Hypothalamus (tissue), 51 donors: ENCODE measurements at regions not wholly inside any gene's neighbourhood (a gene's known extent, or its start where the extent isn't known, plus 50 kb on each side); places are given as distances from the start of the nearest gene placed in this dataset.

Source experiments
- DNase-seq, 51 donors: peaks; one replicate each; lab custom pipeline; 2025; lab: John Stamatoyannopoulos, UW

DNA sequence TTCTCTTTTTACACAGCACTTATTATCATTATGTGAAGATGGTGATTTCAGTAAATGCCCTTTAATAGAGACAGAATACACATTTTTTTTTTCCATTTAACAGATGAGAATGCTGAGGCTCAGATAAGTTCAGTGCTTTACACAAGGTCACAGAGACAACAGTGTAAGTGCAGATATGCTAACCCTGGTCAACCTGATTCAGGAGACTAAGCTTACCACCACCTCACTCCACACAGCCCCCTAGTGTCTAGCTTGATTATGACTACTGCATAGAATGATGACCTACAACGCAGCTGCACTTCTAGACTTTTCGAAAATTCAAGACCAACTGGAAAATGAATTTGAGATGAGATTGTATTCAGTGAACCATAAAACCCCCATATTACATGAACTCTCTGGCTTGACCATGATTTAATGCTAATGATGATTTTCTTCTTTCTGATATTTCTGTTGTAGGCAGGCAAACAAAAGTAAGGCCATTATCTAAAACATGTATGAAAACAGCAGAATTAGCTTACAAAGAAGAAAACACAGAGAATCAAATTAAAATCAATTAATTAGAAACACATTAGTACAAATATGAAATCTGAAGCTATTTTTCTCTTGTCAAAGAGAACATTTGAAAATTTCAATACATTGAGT, 212.1 kb upstream of the PHACTR1 start:
- no peak for DNase-seq

DNA sequence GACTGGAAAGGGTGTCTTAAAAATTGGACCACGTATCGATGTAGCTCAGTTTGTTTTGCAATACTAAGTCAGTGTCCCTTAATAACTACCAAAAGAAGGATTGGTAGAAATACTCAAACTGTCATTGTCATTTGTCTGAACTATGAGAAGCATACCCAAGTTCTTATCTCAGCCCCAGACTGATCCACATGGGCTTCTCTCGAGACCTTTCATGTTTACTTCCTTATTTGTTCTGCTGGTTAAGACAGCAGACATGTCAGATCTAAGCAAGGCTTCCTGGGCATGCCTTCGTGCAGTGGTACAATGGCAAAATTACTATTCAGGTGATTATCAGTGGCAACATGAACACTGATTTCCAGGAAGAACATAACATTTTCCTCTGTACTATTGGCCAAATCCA, 211.1 kb upstream of the PHACTR1 start:
- DNase-seq = no peak

DNA sequence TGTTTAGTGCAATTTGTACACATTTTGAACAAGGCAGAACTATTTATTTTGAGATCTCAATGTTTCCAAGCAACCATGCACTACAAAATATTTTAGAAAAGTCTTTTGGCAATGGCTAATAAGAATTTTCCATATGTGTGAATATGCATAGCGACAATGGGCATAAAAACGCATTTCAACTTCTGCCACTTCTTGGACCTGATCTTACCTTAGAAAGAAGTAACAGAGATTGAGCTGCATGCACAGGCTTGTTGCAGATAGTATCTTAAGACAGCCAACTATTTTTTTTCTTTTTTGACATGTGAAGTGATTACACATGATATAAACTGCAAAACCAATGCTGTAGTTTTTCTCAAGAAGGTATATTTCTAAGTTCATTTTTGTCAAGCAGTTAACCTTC, 210.4 kb upstream of the PHACTR1 start:
- DNase-seq = no peak

DNA sequence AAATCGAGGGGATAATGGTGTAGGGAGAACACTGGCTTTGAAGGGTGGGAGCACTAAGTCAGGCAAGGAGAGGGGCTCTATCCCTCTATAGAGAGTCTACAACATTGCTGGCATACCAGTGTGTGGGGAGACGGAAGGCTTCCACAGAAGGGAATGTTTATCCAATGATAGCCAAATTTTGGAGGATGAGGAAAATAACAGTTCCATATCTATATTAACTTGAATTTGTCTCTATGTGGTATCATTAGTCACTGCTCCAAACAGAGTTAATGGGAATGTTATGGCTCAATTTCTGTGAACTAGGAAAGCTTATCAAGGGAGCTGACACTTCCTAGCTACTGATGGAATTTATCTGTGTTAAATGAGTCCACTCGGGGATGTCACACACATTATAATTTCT, 208.9 kb upstream of the PHACTR1 start:
- no peak for DNase-seq

DNA sequence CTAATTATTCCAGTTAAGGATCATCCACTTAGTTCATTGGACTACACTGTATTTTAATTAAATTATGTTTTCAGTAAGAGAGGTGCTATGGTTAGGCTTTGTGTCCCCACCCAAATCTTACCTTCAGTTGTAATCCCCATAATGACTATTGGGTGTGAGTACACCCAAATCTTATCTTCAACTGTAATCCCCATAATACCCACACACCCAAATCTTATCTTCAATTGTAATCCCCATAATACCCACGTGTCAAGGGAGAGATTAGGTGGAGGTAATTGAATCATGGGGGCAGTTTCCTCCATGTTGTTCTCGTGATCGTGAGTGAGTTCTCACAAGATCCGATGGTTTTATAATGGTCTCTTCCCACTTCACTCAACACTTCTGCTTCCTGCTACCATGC, 208.0 kb upstream of the PHACTR1 start:
- DNase-seq = no peak

DNA sequence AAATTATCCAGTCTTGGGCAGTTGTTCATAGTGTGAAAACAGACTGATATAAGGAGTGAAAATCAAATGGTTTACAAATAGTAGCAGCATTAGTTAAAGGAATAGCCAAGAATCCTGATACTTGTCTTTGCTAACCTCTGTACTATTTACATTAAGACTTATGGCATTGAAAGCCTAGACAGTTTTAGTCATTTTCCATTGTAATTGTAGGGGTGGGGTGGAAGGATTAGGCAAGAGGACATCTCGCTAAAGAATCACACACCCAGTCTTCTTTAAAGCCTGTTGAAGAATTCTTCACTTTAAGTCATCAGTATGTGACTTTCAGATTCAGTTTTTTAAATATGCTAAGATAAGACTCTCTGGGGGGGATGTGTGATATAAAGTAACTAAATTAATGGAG, 207.5 kb upstream of the PHACTR1 start:
- DNase-seq = no peak

DNA sequence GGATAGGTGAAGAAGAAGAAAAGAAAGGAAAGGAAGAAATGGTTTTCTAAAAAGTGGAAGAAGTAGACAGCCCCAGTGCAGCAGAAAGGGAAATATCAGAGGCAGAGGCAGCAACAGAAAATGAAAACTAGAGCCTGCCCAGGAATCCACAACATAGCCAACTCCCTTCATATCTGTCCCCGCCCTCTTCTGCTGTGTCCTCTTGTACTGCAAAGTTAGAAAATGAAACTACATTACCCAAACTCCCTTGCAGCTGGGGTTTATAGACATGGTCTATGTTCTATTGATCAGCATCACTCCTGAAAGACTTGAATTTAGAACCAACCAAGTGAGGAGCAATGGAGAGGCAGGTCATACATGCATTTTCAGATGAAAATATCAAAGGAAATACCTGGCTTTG, 200.5 kb upstream of the PHACTR1 start:
- no peak for DNase-seq

DNA sequence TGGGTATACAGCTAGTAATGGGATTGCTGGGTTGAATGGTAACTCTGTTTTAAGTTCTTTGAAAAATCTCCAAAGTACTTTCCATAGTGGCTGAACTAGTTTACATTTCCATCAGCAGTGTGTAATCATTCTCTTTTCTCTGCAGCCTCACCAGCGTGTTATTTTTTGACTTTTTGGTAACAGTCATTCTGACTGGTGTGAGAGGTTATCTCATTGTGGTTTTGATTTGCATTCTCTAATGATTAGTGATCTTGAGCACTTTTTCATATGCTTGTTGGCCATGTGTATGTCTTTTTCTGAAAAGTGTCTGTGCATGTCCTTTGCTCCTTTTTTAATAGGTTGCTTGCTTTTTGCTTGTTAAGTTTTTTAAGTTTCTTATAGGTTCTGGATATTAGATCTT, 194.2 kb upstream of the PHACTR1 start:
- no peak for DNase-seq

DNA sequence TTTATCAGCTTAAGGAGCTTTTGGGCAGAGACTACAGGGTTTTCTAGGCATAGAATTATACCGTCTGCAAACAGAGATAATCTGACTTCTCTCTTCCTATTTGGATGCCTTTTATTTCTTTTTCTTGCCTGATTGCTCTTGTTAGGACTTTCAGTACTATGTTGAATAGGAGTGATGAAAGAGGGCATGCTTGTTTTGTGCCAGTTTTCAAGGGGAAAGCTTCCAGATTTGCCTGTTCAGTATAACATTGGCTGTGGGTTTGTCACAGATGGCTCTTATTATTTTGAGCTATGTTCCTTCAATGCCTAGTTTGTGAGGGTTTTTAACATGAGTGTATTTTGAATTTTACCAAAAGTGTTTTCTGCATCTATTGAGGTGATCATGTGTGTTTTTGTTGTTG, 192.8 kb upstream of the PHACTR1 start:
- DNase-seq = no peak

DNA sequence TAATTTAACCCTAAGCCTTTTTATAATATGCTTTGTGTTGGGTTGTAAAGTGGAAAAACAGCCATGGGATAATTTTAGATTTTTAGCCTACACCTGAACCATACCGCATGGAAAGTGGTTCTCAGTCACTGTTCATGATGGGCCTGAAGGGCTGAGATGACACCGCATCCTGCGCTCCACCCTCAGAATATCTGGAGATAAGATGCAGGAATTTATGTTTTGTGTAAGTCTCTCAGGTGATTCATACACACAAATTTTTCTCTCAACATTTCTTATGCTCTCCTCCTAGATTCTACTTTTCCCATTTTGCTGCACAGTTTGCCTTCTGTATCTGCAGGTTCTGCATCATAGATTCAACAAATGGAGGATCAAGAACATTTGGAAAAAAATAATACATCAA, 191.3 kb upstream of the PHACTR1 start:
- DNase-seq = no peak

DNA sequence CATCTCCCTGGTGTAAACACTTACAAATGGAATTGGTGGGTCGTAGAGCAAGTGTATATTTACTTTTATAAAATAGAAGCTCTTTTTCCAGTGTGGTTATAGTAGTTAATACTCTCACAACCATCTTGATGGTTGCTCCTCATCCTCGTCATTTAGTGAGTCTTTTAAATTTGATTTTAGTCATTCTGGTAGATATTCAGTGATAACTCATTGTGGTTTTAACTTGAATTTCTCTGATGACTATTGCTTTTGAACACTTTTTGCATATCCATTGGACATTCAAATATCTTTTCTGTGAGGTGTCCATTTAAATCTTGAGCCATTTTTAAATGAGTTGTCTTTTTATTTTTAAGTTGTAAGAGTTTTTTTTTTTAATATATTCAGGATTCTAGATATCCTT, 189.2 kb upstream of the PHACTR1 start:
- DNase-seq = no peak

DNA sequence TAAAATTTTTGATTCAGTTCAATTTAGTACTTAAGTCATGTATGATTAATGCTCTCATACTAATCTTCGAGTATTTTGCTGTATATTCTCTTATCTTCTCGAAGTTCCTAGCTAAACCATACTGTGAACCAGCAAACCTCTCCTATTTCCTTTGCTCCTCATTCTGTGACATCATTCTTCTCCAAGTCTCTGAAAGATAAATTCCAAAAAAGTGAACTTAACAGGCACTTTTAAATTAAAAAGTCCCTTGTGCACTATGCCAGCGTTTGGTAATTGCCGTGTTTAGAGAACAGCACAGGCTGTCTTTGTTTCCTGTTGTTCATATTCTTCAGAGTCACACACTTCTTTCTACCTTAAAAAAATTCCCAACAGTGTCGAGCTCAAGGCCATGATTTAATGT, 188.4 kb upstream of the PHACTR1 start:
- DNase-seq = no peak

DNA sequence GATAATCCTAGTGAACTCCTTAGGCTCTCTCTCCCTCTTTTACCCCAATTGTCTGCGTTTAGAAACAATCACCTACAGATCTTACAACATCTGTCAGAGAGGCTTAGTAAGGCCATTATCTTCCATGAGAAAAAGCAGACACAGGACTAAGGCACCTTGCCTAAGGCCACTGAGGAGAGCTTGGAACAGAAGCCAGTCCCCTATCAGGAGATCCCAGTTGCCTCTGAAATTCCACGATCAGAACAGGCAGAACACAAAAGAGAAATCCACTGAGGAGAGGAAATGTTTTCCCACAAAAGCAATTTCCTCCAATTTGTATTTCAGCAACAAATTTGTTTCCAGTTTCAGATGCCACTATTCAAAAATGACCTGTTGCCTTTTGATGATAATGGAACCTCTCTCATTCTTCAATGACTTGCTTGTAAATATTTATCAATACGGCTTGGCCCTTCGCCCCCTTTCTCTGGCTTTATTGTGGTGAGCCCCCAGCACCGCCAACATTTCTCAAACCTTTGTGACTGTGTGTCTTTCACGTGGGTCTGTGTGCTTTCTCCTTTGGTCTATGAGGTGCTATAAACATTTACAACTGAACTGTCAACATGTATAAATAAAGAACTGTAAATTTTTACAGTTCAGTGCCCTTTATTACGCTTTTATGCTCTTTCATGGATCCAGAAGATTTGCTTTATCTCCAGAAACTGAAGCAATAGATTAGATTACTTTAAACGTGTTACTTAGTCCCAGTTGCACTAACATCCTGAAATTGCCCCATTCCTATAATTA, 187.8 kb upstream of the PHACTR1 start:
- DNase-seq = no peak

DNA sequence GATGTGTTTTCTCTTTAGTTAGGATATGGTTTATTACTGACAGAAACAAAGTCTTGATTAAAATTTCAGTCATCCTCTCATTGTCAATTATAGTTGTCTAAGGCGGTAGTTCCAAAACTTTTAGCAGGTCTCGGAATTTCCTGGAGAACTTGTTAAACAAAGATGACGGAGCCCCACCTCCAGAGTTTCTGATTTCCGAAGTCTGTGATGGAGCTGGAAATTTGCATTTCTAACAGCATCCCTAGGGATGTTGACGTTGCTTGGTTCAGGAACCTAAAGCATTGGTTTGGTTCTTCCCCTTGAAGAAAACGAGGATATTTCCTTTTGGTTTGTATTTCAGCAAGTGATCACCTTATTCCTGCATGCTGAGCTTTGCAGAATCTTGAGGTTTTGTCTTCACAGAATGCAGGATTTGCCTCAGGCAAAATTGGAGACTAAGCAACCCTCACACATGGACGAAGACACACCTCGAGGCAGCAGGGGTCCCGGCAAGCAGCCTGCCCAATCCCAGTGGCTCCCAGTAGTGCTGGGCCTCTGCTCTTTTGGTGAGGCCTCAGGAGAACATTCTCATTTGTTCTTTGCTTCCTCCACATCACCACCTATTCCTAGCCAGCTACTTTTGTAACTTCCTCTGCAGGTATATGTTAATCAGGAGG, 187.1 kb upstream of the PHACTR1 start:
- no peak for DNase-seq

DNA sequence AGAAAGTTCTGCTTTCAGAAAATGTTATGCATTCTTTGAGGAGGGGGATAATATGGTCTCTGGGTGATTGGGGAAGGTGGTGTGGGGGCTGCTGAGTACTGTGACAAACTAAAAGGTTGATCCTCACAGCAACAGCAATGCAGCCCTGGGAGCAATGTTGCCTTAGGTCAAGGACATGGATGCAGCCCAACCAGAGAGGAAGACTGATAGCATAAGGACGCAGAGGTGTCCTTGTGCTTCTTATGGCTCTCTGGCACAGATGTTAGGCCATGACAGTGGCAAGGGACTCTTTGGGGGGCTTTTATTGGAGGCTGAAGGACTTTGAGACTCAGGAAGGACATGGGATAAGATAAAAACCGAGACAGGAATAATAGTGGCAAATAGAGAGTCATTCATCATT, 186.2 kb upstream of the PHACTR1 start:
- no peak for DNase-seq

DNA sequence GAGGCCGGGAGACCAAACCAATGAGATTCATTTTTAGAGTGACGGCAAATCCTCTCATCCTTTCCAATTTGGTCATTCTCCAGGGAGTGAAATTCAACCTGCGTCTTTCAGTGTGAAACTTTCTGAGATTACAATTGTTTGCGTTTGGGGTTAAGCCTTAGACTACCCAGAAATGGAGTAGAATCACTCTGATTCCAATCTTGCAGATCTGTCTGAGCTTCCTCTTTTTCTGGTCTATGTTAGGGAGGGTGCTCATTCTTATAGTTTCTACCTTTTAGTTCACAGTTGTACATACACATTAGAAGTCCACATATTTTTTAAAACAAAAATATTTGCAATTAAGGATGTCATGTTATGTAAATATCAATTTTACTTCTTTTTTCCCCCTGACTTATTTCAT, 183.0 kb upstream of the PHACTR1 start:
- no peak for DNase-seq

DNA sequence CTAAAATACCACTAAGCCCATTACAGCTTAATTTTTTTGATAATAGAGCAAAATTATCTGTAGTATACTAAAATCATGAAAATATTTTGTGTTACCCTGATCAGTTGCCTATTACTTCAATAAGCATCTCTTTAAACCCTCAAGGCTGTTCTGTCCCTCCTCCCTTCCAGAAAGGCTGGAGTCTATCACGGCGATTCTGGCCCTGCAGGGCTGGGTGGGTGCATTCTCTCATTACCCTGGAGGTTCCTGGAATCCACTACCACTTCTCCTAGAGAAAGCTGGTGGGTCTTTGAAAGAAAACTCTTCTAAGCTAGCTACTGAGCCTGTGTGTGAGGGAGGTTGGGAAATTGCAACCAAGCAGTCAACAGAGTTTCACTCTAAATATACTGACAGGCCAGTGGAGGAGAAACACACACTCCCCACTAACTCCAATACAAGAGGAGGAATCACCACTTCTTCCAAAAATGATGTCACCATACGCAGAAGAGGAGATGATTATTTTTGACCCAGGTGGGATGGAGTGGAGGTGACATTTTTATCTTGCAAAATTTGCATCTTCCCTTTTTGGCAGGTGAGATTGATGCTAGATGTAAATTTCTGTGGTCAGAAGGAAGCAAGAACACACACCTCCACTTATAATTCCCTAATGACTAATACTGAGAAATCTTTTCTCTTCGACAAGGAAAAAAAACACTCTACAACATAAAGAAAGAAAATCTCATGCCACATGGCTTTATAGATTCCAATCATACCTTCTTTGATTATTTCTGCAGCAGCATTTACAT, 182.3 kb upstream of the PHACTR1 start:
- DNase-seq = no peak

DNA sequence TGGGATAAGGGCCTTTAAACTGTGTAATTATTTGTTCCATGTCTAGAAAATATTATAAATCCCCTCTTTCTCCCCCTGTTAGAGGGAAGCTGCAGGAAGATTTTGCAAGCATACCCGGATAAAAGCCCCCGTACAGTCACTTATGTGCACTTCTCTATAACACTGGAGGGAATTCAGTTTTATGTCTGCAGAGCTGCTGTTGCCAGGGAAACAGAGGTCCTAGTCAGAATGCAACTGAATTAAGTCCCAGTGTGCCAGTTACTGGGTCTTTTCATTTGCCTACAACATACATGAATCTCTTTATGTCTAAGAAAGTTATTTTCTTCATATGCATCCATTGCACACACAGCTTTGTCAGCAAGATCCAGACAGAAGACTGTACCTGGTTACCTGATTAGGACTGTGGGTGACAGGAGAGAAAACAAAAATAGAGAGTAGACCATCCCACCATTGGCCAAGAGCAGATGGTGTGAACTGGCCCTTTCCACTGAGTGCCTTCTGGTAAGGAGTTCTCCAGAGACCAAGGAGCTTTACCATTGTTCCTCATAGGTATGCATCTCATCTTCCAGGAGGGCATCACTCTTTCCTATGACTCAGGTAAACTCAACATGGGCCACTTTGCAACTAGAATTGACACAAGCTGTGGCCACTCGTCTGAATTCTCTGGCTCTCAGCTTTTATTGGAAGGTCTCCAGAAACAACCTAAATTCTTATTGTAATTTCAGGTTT, 180.8 kb upstream of the PHACTR1 start:
- no peak for DNase-seq

DNA sequence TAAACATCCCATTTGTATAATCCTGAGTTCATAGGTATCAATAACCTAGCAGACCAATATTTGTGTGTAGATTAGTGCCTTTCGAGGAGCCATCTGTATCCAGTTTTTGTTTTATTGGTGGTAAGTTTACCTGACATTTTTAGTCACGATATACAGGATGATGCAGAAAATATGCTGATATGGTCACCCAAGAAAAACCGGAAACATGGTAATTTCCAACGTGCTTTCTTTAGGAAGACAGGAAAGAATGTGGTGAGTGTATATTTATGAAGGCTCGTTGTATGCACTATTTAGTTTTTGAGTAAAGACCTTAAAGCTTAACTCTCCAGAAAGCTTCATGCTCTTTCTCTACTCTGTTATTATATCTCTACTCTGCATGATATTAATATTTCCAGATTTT, 180.2 kb upstream of the PHACTR1 start:
- no peak for DNase-seq

DNA sequence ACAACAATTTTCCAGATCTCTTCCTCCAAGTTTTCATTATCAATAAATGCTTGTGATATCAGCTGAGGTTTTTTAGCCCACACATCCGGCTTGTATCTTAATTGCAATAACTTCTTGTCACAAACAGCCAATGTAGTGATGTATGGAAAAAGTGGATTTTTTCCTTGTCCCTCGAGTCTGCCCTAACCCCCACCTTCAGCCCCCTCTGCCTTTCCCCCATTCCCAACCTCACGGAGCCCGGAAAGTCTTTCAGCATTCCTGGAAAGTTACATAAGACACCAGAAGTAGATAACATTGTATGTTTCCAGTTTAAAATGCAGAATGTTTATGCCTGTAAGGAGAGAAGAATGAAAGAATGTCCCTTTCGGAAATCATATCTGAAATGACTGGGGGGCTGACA, 179.2 kb upstream of the PHACTR1 start:
- DNase-seq = no peak

DNA sequence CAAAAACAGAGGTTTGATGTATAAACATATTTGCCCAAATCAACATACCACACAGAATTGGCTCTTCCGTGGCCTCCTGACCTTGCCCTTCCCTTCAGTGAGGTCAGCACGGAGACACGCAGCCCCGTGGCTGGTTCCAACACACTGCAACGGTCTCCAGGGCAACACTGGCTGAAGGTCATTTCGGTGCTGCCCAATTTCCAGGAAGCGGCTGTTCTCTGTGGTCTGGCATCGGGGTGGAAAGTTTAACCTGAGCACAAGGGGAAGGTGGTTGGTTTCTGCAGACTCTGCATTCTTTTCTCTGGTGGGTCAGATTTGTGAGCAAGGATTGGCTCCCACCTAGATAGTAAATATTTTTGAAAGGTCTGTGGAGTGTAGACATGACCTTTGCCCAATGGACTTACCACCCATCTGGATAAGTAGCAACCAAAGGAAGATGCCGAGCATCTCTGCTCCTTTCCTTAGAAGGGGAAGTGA, 177.6 kb upstream of the PHACTR1 start:
- DNase-seq = peak in 1 of 51 donors; percentile 1
